HG03354 (cell line): ENCODE measurements at regions not wholly inside any gene's neighbourhood (a gene's known extent, or its start where the extent isn't known, plus 50 kb on each side); places are given as distances from the start of the nearest gene placed in this dataset.
"Not testable (repeated sequence)": the region's sequence is repeated elsewhere in the genome, so short reads cannot be mapped to it uniquely, and the experiment has no call there.

Experiments used
- ATAC-seq: cut with Tn5 transposase; IDR thresholded peaks from one replicate; pipeline ENCODE4 v1.9.1; 2021; ENCODE audit warnings: mild to moderate bottlenecking; ENCODE audit not compliant: unreplicated experiment, poor library complexity, severe bottlenecking

GRCh38 chr15:81880314-81880713 is 165.5 kb downstream of the MEX3B start:
- no peak for ATAC-seq

GRCh38 chr15:81875717-81876116 is 170.1 kb downstream of the MEX3B start:
- ATAC-seq: not testable (repeated sequence)

- ATAC-seq: not testable (repeated sequence)
Measured at GRCh38 chr15:81870746-81871106, 175.1 kb downstream of the MEX3B start.

GRCh38 chr15:81870062-81870745 is 175.6 kb downstream of the MEX3B start:
- ATAC-seq: not testable (repeated sequence)

- no peak for ATAC-seq
Measured at GRCh38 chr15:81869161-81869954, 176.5 kb downstream of the MEX3B start.

- peak; percentile 98 for ATAC-seq
Measured at GRCh38 chr15:81865850-81866537, 179.8 kb downstream of the MEX3B start.

GRCh38 chr15:81863162-81863561 is 182.7 kb downstream of the MEX3B start:
- no peak for ATAC-seq

- ATAC-seq: no peak
Measured at GRCh38 chr15:81859737-81860516, 185.9 kb downstream of the MEX3B start.

- no peak for ATAC-seq
Measured at GRCh38 chr15:81858586-81858985, 187.2 kb downstream of the MEX3B start.

- ATAC-seq: no peak
Measured at GRCh38 chr15:81858136-81858535, 187.7 kb downstream of the MEX3B start.

GRCh38 chr15:81856634-81857026 is 189.2 kb downstream of the MEX3B start:
- ATAC-seq: no peak

- no peak for ATAC-seq
Measured at GRCh38 chr15:81856001-81856633, 189.7 kb downstream of the MEX3B start.

GRCh38 chr15:81853150-81853748 is 192.6 kb downstream of the MEX3B start:
- no peak for ATAC-seq

- no peak for ATAC-seq
Measured at GRCh38 chr15:81852411-81853149, 193.2 kb downstream of the MEX3B start.

GRCh38 chr15:81851757-81852156 is 194.1 kb downstream of the MEX3B start:
- ATAC-seq: no peak

- ATAC-seq: no peak
Measured at GRCh38 chr15:81851325-81851724, 194.5 kb downstream of the MEX3B start.

- ATAC-seq: no peak
Measured at GRCh38 chr15:81849289-81849688, 196.5 kb downstream of the MEX3B start.

- ATAC-seq: no peak
Measured at GRCh38 chr15:81848701-81849100, 197.1 kb downstream of the MEX3B start.
